Uterus (tissue), 2 donors: ENCODE measurements at regions not wholly inside any gene's neighbourhood (a gene's known extent, or its start where the extent isn't known, plus 50 kb on each side); places are given as distances from the start of the nearest gene placed in this dataset.

Experiments used
- CTCF ChIP-seq, 4 experiments: fragments of 200-600 bp in 2 of 4; fragments of 450-650 bp in 2 of 4; sonication (generic) in 2 of 4; IDR thresholded peaks; one replicate each; pipeline ENCODE4 v1.5.1; 2016 to 2019; ENCODE audit warnings: antibody characterized with exemption in 4 of 4, mild to moderate bottlenecking in 2 of 4, moderate library complexity in 1 of 4
- POLR2A ChIP-seq, 2 donors: fragments of 450-650 bp; IDR thresholded peaks; one replicate each; pipeline ENCODE4 v1.6.1; 2016; ENCODE audit warnings: antibody characterized with exemption in 2 of 2, mild to moderate bottlenecking in 1 of 2, moderate library complexity in 1 of 2

GRCh38 chr22:48507595-48508350, 1319.9 kb downstream of the BRD1 start:
- TF ChIP-seq CTCF (IDR thresholded peaks at IDR 0.05) (no peak), POLR2A (IDR thresholded peaks at IDR 0.05) (no peak)
